Keratinocyte (primary cell): ENCODE measurements at regions not wholly inside any gene's neighbourhood (a gene's known extent, or its start where the extent isn't known, plus 50 kb on each side); places are given as distances from the start of the nearest gene placed in this dataset.
"Not testable (repeated sequence)": the region's sequence is repeated elsewhere in the genome, so short reads cannot be mapped to it uniquely, and the experiment has no call there.

Source experiments
- DNase-seq: peaks from one replicate; pipeline ENCODE4 v3.0.0-alpha.2; 2011; ENCODE audit warnings: low read depth, missing footprints, low spot score
- FAIRE-seq: peaks from 2 replicates; lab custom pipeline; 2011; peaks lifted over from hg19 to GRCh38; lab: Jason Lieb, UNC
- H2AFZ ChIP-seq: 2 replicates; pipeline ENCODE4 v1.6.0; 2012; ENCODE audit warnings: low read length, control low read depth, inconsistent platforms; ENCODE audit not compliant: control insufficient read depth
- H3K27ac ChIP-seq: 2 replicates; pipeline ENCODE4 v1.5.1; 2011; ENCODE audit warnings: low read length; ENCODE audit not compliant: control insufficient read depth, insufficient read depth
- H3K27me3 ChIP-seq: 3 replicates; pipeline ENCODE4 v1.6.0; 2011; ENCODE audit warnings: low read length; ENCODE audit not compliant: control insufficient read depth, insufficient read depth; ENCODE audit errors: extremely low read depth
- H3K36me3 ChIP-seq, 2 experiments: 2 replicates in 1 of 2; 3 replicates in 1 of 2; pipeline ENCODE4 v1.5.1; 2011; ENCODE audit warnings: low read length in 2 of 2, mild to moderate bottlenecking in 1 of 2; ENCODE audit not compliant: control insufficient read depth in 2 of 2, insufficient read depth in 2 of 2; ENCODE audit errors: extremely low read depth in 1 of 2
- H3K4me1 ChIP-seq: 3 replicates; pipeline ENCODE4 v1.5.1; 2011; ENCODE audit warnings: low read length; ENCODE audit not compliant: control insufficient read depth, insufficient read depth; ENCODE audit errors: extremely low read depth
- H3K4me2 ChIP-seq: 3 replicates; pipeline ENCODE4 v1.6.0; 2011; ENCODE audit warnings: low read depth, low read length; ENCODE audit not compliant: control insufficient read depth, insufficient read depth; ENCODE audit errors: extremely low read depth
- H3K4me3 ChIP-seq, 3 experiments: fragments of 200-600 bp in 1 of 3; sonication (generic) in 1 of 3; 2 replicates in 2 of 3; 3 replicates in 1 of 3; pipeline ENCODE4 v1.5.1; 2011 to 2016; ENCODE audit warnings: low read length in 3 of 3, mild to moderate bottlenecking in 3 of 3, control low read depth in 2 of 3, inconsistent platforms in 1 of 3, low read depth in 1 of 3, mixed read lengths in 1 of 3, mixed run types in 1 of 3, moderate library complexity in 1 of 3; ENCODE audit not compliant: control insufficient read depth in 2 of 3, insufficient read depth in 2 of 3; ENCODE audit errors: extremely low read depth in 1 of 3
- H3K79me2 ChIP-seq: 2 replicates; pipeline ENCODE4 v1.6.0; 2012; ENCODE audit warnings: low read length; ENCODE audit not compliant: control insufficient read depth, insufficient read depth
- H3K9ac ChIP-seq: 3 replicates; pipeline ENCODE4 v1.6.0; 2011; ENCODE audit warnings: low read length; ENCODE audit not compliant: control insufficient read depth, insufficient read depth; ENCODE audit errors: extremely low read depth
- H3K9me1 ChIP-seq: 3 replicates; pipeline ENCODE4 v1.6.0; 2011; ENCODE audit warnings: low read length; ENCODE audit not compliant: control insufficient read depth, insufficient read depth; ENCODE audit errors: extremely low read depth
- H3K9me3 ChIP-seq: 2 replicates; pipeline ENCODE4 v1.5.1; 2012; ENCODE audit warnings: low read depth, low read length; ENCODE audit not compliant: control insufficient read depth
- H4K20me1 ChIP-seq: 3 replicates; pipeline ENCODE4 v1.6.0; 2011; ENCODE audit warnings: low read length; ENCODE audit not compliant: control insufficient read depth, insufficient read depth; ENCODE audit errors: extremely low read depth
- EZH2 ChIP-seq: IDR thresholded peaks from one replicate; pipeline ENCODE4 v1.6.1; 2012; ENCODE audit warnings: inconsistent platforms, mild to moderate bottlenecking, low read length, moderate library complexity
- dilution Hi-C: fragments of 300-500 bp; cut with MboI; formaldehyde crosslinking; loops from one replicate; pipeline ENCODE4 v1.7.0; 2020; ENCODE audit warnings: low sequenced_read_pairs; ENCODE audit not compliant: extremely low pct_ligation_motif_present
- TF ChIP-seq, protein P1 (sequence below), 3 experiments: IDR thresholded peaks in 1 of 3; conservative IDR thresholded peaks in 1 of 3; optimal IDR thresholded peaks in 1 of 3; 2 replicates in 2 of 3; 3 replicates in 1 of 3; pipeline versions ENCODE3 to v1.5.1; 2011; ENCODE audit warnings: low read length in 3 of 3, mild to moderate bottlenecking in 3 of 3, moderate library complexity in 2 of 3, control low read depth in 1 of 3, inconsistent platforms in 1 of 3; ENCODE audit not compliant: insufficient read depth in 2 of 3; ENCODE audit errors: extremely low read depth in 1 of 3

GRCh38 chr4:1547131-1547855 is 136.8 kb downstream of the FAM53A start:
- no peaks in the 10 kb centered on the region for H4K20me1 ChIP-seq
- FAIRE-seq = no peak
- dilution Hi-C loops = no loop called here

GRCh38 chr4:1544861-1545281 is 138.6 kb upstream of the NKX1-1 start:
- no peak for DNase-seq
- TF ChIP-seq EZH2 = no peak
- TF ChIP-seq, protein P1, sequence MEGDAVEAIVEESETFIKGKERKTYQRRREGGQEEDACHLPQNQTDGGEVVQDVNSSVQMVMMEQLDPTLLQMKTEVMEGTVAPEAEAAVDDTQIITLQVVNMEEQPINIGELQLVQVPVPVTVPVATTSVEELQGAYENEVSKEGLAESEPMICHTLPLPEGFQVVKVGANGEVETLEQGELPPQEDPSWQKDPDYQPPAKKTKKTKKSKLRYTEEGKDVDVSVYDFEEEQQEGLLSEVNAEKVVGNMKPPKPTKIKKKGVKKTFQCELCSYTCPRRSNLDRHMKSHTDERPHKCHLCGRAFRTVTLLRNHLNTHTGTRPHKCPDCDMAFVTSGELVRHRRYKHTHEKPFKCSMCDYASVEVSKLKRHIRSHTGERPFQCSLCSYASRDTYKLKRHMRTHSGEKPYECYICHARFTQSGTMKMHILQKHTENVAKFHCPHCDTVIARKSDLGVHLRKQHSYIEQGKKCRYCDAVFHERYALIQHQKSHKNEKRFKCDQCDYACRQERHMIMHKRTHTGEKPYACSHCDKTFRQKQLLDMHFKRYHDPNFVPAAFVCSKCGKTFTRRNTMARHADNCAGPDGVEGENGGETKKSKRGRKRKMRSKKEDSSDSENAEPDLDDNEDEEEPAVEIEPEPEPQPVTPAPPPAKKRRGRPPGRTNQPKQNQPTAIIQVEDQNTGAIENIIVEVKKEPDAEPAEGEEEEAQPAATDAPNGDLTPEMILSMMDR (optimal IDR thresholded peaks at IDR 0.05 in 1 of 3, IDR thresholded peaks at IDR 0.05 in 1 of 3, conservative IDR thresholded peaks at IDR 0.05 in 1 of 3; ENCODE audit: extremely low read depth in 1 of 3, insufficient read depth in 2 of 3, low read length in 3 of 3) = no peak
- H3K4me1 ChIP-seq = peaks cover 5% of the 10 kb centered on the region
- no peaks in the 10 kb centered on the region for H3K9me3 ChIP-seq
- H3K27me3 ChIP-seq = peaks cover 18% of the 10 kb centered on the region
- H3K4me3 ChIP-seq = no peak overlapping the region
- H3K27ac ChIP-seq = no peak overlapping the region
- no peaks in the 10 kb centered on the region for H3K79me2 ChIP-seq
- no peak overlapping the region for H3K4me2 ChIP-seq
- no peak for FAIRE-seq
- no peaks in the 10 kb centered on the region for H4K20me1 ChIP-seq
- no peaks in the 10 kb centered on the region for H3K9me1 ChIP-seq
- H3K9ac ChIP-seq = no peak overlapping the region
- dilution Hi-C loops = no loop called here
- no peaks in the 10 kb centered on the region for H3K36me3 ChIP-seq
- no peak overlapping the region for H2AFZ ChIP-seq

More at GRCh38 chr4:1547131-1547855, 136.8 kb downstream of the FAM53A start:
- no peaks in the 10 kb centered on the region for H3K79me2 ChIP-seq
- no peak overlapping the region for H2AFZ ChIP-seq
- no peak for DNase-seq
- H3K4me1 ChIP-seq = peaks cover 5% of the 10 kb centered on the region
- TF ChIP-seq EZH2 = no peak
- TF ChIP-seq, protein P1 (optimal IDR thresholded peaks at IDR 0.05 in 1 of 3, IDR thresholded peaks at IDR 0.05 in 1 of 3, conservative IDR thresholded peaks at IDR 0.05 in 1 of 3; ENCODE audit: extremely low read depth in 1 of 3, insufficient read depth in 2 of 3, low read length in 3 of 3) = no peak
- H3K9me1 ChIP-seq = no peaks in the 10 kb centered on the region
- H3K27me3 ChIP-seq = peaks cover 18% of the 10 kb centered on the region
- H3K4me3 ChIP-seq = no peak overlapping the region
- H3K36me3 ChIP-seq = no peaks in the 10 kb centered on the region
- no peak overlapping the region for H3K9ac ChIP-seq
- no peak overlapping the region for H3K27ac ChIP-seq
- no peaks in the 10 kb centered on the region for H3K9me3 ChIP-seq
- no peak overlapping the region for H3K4me2 ChIP-seq

DNA sequence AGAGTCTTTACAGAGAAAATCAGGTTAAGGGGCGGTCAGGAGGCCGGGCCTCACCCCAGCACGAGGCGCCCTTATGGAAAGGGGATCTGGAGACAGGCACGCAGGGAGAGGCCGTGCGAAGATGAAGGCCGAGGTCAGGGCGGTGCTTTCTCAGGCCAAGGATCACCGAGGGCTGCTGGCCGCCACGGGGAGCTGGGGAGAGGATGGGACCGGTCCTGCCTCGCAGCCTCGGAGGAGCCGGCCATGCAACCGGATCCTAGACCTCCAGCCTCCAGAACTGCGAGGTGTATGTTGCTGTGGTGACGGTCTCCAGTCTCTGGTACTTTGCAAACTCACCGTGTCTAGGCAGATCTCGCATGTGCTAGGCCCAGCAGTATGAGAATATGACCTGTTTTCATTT is 138.2 kb upstream of the NKX1-1 start:
- H3K4me1 ChIP-seq, H4K20me1 ChIP-seq, H3K27ac ChIP-seq, H3K9ac ChIP-seq, dilution Hi-C loops, DNase-seq, H3K9me1 ChIP-seq, H2AFZ ChIP-seq, H3K4me3 ChIP-seq, H3K79me2 ChIP-seq, H3K36me3 ChIP-seq, H3K4me2 ChIP-seq, H3K9me3 ChIP-seq, FAIRE-seq: not testable (repeated sequence)
- H3K27me3 ChIP-seq = peaks cover 18% of the 10 kb centered on the region
